WTC11 (cell line): ENCODE measurements at regions not wholly inside any gene's neighbourhood (a gene's known extent, or its start where the extent isn't known, plus 50 kb on each side); places are given as distances from the start of the nearest gene placed in this dataset.

Experiments used
- ATAC-seq: fragments of 200-7000 bp; cut with Tn5 transposase; 2 replicates; pipeline ENCODE4 v1.10.0; 2021; ENCODE audit warnings: mild to moderate bottlenecking, moderate library complexity
- CTCF ChIA-PET: fragments of 300-600 bp; sonication (Branson Sonifier 250); formaldehyde crosslinking; loops from one replicate; lab custom pipeline; 2021; ENCODE audit warnings: antibody characterized with exemption; lab: Charles Lee
- POLR2A ChIA-PET: fragments of 350-600 bp; sonication (Branson Sonifier 250); formaldehyde crosslinking; loops from one replicate; lab custom pipeline; 2021; ENCODE audit warnings: antibody characterized with exemption; lab: Charles Lee
- DNase-seq: peaks from one replicate; pipeline ENCODE4 v3.0.0; 2021; ENCODE audit warnings: low spot score
- H3K27ac Mint-ChIP-seq: 2 replicates; pipeline ENCODE4 v1.8.0; 2021; ENCODE audit warnings: mixed read lengths
- H3K27me3 Mint-ChIP-seq: 2 replicates; pipeline ENCODE4 v1.8.0; 2021; ENCODE audit warnings: low read depth, mild to moderate bottlenecking, moderate library complexity, mixed read lengths
- H3K36me3 Mint-ChIP-seq: 2 replicates; pipeline ENCODE4 v1.8.0; 2021; ENCODE audit warnings: mixed read lengths
- H3K4me1 Mint-ChIP-seq: 2 replicates; pipeline ENCODE4 v1.8.0; 2022; ENCODE audit warnings: mixed read lengths
- H3K4me3 Mint-ChIP-seq: 2 replicates; pipeline ENCODE4 v1.8.0; 2021; ENCODE audit warnings: mild to moderate bottlenecking, moderate library complexity, mixed read lengths
- H3K9me3 Mint-ChIP-seq: 2 replicates; pipeline ENCODE4 v1.8.0; 2021; ENCODE audit warnings: mixed read lengths
- EMX1 ChIP-seq: fragments of 250-450 bp; sonication (Bioruptor Pico); IDR thresholded peaks from 2 replicates; pipeline ENCODE4 v1.8.0; 2021; ENCODE audit warnings: mild to moderate bottlenecking
- ERG ChIP-seq: fragments of 250-450 bp; sonication (Bioruptor Pico); IDR thresholded peaks from 2 replicates; pipeline ENCODE4 v1.8.0; 2021; ENCODE audit warnings: mild to moderate bottlenecking
- FOXJ3 ChIP-seq: sonication (generic); formaldehyde crosslinking; IDR thresholded peaks from 2 replicates; pipeline ENCODE4 v1.9.0; 2021; ENCODE audit warnings: missing genetic modification reagents, mild to moderate bottlenecking, borderline replicate concordance
- FOXP1 ChIP-seq: sonication (generic); formaldehyde crosslinking; IDR thresholded peaks from 2 replicates; pipeline ENCODE4 v1.8.0; 2022; ENCODE audit warnings: missing genetic modification reagents, mild to moderate bottlenecking, moderate library complexity, borderline replicate concordance
- NFE2L1 ChIP-seq: sonication (generic); formaldehyde crosslinking; IDR thresholded peaks from 2 replicates; pipeline ENCODE4 v1.8.1; 2023; ENCODE audit warnings: missing genetic modification reagents
- NR3C1 ChIP-seq: sonication (generic); formaldehyde crosslinking; conservative IDR thresholded peaks from 2 replicates; pipeline ENCODE4 v1.8.1; 2023; ENCODE audit warnings: low read depth, mild to moderate bottlenecking, missing genetic modification reagents
- RORB ChIP-seq: fragments of 250-450 bp; sonication (Bioruptor Pico); IDR thresholded peaks from 2 replicates; pipeline ENCODE4 v1.9.0; 2021; ENCODE audit warnings: mild to moderate bottlenecking
- SMAD3 ChIP-seq: sonication (generic); formaldehyde crosslinking; IDR thresholded peaks from 2 replicates; pipeline ENCODE4 v1.8.0; 2022; ENCODE audit warnings: missing genetic modification reagents, mild to moderate bottlenecking, borderline replicate concordance
- SP1 ChIP-seq: sonication (generic); formaldehyde crosslinking; conservative IDR thresholded peaks from 2 replicates; pipeline ENCODE4 v1.8.1; 2022; ENCODE audit warnings: missing genetic modification reagents
- STAT6 ChIP-seq: sonication (generic); formaldehyde crosslinking; conservative IDR thresholded peaks from 2 replicates; pipeline ENCODE4 v1.8.1; 2023; ENCODE audit warnings: mild to moderate bottlenecking, low read depth, missing genetic modification reagents, moderate library complexity
- TEAD1 ChIP-seq: sonication (generic); formaldehyde crosslinking; IDR thresholded peaks from 2 replicates; pipeline ENCODE4 v1.8.0; 2022; ENCODE audit warnings: mild to moderate bottlenecking, missing genetic modification reagents
- ZNF138 ChIP-seq: sonication (generic); formaldehyde crosslinking; conservative IDR thresholded peaks from 2 replicates; pipeline ENCODE4 v1.8.1; 2022; ENCODE audit warnings: mild to moderate bottlenecking, moderate library complexity, missing genetic modification reagents
- ZNF232 ChIP-seq: sonication (generic); formaldehyde crosslinking; IDR thresholded peaks from 2 replicates; pipeline ENCODE4 v1.8.0; 2022; ENCODE audit warnings: mild to moderate bottlenecking, missing genetic modification reagents
- ZNF416 ChIP-seq: fragments of 250-450 bp; sonication (Bioruptor Pico); IDR thresholded peaks from 2 replicates; pipeline ENCODE4 v1.9.0; 2021; ENCODE audit warnings: mild to moderate bottlenecking, inconsistent platforms
- TF ChIP-seq, protein P1 (sequence below): sonication (generic); formaldehyde crosslinking; IDR thresholded peaks from 2 replicates; pipeline ENCODE4 v1.8.1; 2022; ENCODE audit warnings: missing genetic modification reagents, borderline replicate concordance
- TF ChIP-seq, protein P2 (sequence below): sonication (generic); formaldehyde crosslinking; IDR thresholded peaks from 2 replicates; pipeline ENCODE4 v1.8.1; 2023; ENCODE audit warnings: mild to moderate bottlenecking, moderate library complexity, missing genetic modification reagents
- TF ChIP-seq, protein P3 (sequence below): sonication (generic); formaldehyde crosslinking; IDR thresholded peaks from 2 replicates; pipeline ENCODE4 v1.8.1; 2023; ENCODE audit warnings: mild to moderate bottlenecking, missing genetic modification reagents

DNA sequence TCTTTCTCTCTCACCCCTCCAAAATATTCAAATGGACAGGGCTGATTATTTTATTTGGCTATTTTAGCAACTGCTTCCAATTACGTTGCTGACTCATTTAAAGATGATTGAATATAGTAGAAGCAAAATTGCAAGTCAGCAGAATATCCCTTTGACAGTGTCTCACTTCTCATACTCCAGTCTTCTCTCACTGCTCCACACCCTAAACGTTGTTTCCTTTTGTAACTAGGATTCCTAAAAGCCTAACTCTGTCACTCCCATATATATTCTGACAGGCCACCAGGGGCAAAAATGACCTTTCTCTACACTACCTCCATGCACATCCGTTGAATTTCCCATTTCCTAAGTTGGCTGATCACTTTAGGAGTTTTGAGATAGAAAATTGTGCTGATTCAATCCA is 351.1 kb downstream of the RND3 start (continued):
- TF ChIP-seq, protein P1, sequence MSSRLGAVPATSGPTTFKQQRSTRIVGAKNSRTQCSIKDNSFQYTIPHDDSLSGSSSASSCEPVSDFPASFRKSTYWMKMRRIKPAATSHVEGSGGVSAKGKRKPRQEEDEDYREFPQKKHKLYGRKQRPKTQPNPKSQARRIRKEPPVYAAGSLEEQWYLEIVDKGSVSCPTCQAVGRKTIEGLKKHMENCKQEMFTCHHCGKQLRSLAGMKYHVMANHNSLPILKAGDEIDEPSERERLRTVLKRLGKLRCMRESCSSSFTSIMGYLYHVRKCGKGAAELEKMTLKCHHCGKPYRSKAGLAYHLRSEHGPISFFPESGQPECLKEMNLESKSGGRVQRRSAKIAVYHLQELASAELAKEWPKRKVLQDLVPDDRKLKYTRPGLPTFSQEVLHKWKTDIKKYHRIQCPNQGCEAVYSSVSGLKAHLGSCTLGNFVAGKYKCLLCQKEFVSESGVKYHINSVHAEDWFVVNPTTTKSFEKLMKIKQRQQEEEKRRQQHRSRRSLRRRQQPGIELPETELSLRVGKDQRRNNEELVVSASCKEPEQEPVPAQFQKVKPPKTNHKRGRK (CRISPR knock-in tag): no peak
- no peak for TF ChIP-seq ZNF138
- no peak for TF ChIP-seq NR3C1 (CRISPR knock-in tag)
- TF ChIP-seq ZNF416 (CRISPR knock-in tag): no peak
- no peak for TF ChIP-seq FOXJ3 (CRISPR knock-in tag)
- TF ChIP-seq NFE2L1 (CRISPR knock-in tag): no peak
- TF ChIP-seq FOXP1 (CRISPR knock-in tag): no peak
- TF ChIP-seq EMX1 (CRISPR knock-in tag): no peak

DNA sequence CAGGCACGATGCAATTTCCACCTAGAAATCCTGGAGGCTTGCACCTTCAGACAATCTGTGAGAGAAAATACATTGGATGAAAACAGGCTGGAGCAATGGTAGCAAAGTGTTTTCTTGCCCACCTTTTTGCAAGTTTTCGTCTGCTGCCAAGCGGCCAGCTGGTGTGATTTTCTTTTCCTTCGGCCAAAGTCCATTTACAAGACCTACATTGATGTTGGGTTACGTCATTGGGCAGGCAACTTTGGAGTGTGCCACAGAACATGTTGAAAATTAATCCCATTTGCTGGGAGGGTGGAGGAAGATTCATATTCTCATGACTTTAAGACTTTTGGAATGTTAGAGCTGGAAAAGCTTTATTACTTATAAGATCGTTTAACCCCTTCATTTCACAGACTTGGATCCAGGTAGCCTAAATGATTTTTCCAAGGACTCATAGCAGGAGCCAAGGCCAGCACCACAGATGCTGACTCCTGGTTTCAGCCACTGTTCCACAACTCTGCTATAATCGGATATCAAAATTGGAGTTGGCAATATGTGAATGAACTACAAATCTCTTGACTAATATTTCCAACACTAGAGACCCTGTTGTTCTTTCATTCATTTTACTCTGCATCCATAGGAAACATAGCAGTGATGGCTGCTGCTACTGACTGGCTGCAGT is 352.1 kb downstream of the RND3 start:
- Mint-ChIP-seq H3K27ac (no peak overlapping the region), H3K4me3 (no peak overlapping the region), H3K36me3 (no peaks in the 10 kb centered on the region)
- POLR2A ChIA-PET: no interaction called here
- no peak for DNase-seq
- no peak for TF ChIP-seq FOXP1 (CRISPR knock-in tag)
- no peak for TF ChIP-seq ERG (CRISPR knock-in tag)
- no peak for TF ChIP-seq RORB (CRISPR knock-in tag)
- TF ChIP-seq, protein P2, sequence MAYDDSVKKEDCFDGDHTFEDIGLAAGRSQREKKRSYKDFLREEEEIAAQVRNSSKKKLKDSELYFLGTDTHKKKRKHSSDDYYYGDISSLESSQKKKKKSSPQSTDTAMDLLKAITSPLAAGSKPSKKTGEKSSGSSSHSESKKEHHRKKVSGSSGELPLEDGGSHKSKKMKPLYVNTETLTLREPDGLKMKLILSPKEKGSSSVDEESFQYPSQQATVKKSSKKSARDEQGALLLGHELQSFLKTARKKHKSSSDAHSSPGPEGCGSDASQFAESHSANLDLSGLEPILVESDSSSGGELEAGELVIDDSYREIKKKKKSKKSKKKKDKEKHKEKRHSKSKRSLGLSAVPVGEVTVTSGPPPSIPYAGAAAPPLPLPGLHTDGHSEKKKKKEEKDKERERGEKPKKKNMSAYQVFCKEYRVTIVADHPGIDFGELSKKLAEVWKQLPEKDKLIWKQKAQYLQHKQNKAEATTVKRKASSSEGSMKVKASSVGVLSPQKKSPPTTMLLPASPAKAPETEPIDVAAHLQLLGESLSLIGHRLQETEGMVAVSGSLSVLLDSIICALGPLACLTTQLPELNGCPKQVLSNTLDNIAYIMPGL (CRISPR knock-in tag): no peak
- TF ChIP-seq STAT6 (CRISPR knock-in tag): no peak
- TF ChIP-seq ZNF138: no peak
- TF ChIP-seq, protein P3, sequence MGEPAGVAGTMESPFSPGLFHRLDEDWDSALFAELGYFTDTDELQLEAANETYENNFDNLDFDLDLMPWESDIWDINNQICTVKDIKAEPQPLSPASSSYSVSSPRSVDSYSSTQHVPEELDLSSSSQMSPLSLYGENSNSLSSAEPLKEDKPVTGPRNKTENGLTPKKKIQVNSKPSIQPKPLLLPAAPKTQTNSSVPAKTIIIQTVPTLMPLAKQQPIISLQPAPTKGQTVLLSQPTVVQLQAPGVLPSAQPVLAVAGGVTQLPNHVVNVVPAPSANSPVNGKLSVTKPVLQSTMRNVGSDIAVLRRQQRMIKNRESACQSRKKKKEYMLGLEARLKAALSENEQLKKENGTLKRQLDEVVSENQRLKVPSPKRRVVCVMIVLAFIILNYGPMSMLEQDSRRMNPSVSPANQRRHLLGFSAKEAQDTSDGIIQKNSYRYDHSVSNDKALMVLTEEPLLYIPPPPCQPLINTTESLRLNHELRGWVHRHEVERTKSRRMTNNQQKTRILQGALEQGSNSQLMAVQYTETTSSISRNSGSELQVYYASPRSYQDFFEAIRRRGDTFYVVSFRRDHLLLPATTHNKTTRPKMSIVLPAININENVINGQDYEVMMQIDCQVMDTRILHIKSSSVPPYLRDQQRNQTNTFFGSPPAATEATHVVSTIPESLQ: no peak
- TF ChIP-seq SP1 (CRISPR knock-in tag): no peak
- no peak for TF ChIP-seq ZNF232
- TF ChIP-seq TEAD1: no peak
- no peak for TF ChIP-seq SMAD3
- TF ChIP-seq, all 79 proteins: peak for 0
- Mint-ChIP-seq H3K9me3 (no peaks in the 10 kb centered on the region), H3K27me3 (no peaks in the 10 kb centered on the region), H3K4me1 (peaks cover 16% of the 10 kb centered on the region)
- CTCF ChIA-PET: no interaction called here
- ATAC-seq: no peak
